HL-60 (cell line): ENCODE measurements at regions not wholly inside any gene's neighbourhood (a gene's known extent, or its start where the extent isn't known, plus 50 kb on each side); places are given as distances from the start of the nearest gene placed in this dataset.

Experiments used
- GABPA ChIP-seq: IDR thresholded peaks from 2 replicates; pipeline ENCODE4 v1.6.1; 2012; ENCODE audit warnings: low read depth
- POLR2AphosphoS5 ChIP-seq: IDR thresholded peaks from 2 replicates; pipeline ENCODE4 v1.6.1; 2012; ENCODE audit warnings: low read depth
- SPI1 ChIP-seq: IDR thresholded peaks from 2 replicates; pipeline ENCODE4 v1.6.1; 2012; ENCODE audit warnings: low read depth, mild to moderate bottlenecking, borderline replicate concordance
- TF ChIP-seq, protein P1 (sequence below): IDR thresholded peaks from one replicate; pipeline ENCODE4 v1.5.1; 2011; ENCODE audit warnings: low read length, control low read depth, inconsistent platforms; ENCODE audit not compliant: insufficient read depth

DNA sequence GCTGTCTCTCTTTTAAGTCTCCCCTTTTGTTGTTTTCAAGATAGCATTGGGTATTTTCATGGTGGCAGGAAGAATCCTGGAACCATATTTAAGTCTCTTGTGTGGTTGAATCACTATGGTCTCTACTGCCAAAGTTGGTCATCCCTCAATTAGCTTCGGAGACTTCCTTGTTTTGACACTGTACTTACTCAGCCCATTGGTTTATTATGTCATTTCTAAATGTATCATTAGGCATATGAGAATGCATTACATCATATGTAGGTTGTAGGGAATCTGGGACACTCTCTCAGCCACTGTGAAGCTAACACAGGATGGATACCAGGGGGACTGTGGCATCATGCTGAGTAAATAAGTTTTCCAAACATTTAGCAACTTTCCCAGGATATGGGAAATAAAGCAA lies 211.8 kb downstream of the DTHD1 start:
- TF ChIP-seq, protein P1, sequence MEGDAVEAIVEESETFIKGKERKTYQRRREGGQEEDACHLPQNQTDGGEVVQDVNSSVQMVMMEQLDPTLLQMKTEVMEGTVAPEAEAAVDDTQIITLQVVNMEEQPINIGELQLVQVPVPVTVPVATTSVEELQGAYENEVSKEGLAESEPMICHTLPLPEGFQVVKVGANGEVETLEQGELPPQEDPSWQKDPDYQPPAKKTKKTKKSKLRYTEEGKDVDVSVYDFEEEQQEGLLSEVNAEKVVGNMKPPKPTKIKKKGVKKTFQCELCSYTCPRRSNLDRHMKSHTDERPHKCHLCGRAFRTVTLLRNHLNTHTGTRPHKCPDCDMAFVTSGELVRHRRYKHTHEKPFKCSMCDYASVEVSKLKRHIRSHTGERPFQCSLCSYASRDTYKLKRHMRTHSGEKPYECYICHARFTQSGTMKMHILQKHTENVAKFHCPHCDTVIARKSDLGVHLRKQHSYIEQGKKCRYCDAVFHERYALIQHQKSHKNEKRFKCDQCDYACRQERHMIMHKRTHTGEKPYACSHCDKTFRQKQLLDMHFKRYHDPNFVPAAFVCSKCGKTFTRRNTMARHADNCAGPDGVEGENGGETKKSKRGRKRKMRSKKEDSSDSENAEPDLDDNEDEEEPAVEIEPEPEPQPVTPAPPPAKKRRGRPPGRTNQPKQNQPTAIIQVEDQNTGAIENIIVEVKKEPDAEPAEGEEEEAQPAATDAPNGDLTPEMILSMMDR: no peak
- TF ChIP-seq POLR2AphosphoS5: no peak
- no peak for TF ChIP-seq GABPA
- TF ChIP-seq SPI1: no peak
